Testis (tissue), 2 donors: ENCODE measurements at regions not wholly inside any gene's neighbourhood (a gene's known extent, or its start where the extent isn't known, plus 50 kb on each side); places are given as distances from the start of the nearest gene placed in this dataset.

Source experiments
- POLR2A ChIP-seq: fragments of 450-650 bp; IDR thresholded peaks from one replicate; pipeline ENCODE4 v1.6.1; 2017; ENCODE audit warnings: antibody characterized with exemption, mild to moderate bottlenecking, moderate library complexity
- TF ChIP-seq, protein P1 (sequence below), 3 experiments: fragments of 450-650 bp in 2 of 3; fragments of 200-600 bp in 1 of 3; sonication (generic) in 1 of 3; IDR thresholded peaks; one replicate each; pipeline ENCODE4 v1.5.1; 2016 to 2019; ENCODE audit warnings: antibody characterized with exemption in 3 of 3, mild to moderate bottlenecking in 2 of 3, moderate library complexity in 1 of 3

DNA sequence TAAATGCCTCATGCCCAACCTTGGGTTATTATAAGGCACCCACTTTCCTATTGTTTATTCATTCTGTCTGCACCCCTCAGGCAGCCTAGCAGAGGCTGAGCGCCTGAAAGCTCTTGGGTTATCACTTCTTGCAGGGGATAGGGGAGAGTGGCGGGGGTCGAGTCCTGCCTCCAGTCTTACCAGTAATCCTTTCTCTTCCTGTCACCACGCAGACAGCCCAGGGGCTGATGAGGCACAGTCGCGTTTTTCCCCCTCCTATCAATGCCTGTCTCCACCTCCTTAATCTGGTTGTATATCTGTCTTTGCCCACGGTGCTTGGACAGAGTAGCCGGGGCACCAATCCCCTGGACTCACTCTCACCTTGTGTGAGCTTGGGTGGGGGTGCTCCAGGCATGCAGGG, 733.1 kb downstream of the MATN1 start:
- TF ChIP-seq POLR2A: no peak
- TF ChIP-seq, protein P1, sequence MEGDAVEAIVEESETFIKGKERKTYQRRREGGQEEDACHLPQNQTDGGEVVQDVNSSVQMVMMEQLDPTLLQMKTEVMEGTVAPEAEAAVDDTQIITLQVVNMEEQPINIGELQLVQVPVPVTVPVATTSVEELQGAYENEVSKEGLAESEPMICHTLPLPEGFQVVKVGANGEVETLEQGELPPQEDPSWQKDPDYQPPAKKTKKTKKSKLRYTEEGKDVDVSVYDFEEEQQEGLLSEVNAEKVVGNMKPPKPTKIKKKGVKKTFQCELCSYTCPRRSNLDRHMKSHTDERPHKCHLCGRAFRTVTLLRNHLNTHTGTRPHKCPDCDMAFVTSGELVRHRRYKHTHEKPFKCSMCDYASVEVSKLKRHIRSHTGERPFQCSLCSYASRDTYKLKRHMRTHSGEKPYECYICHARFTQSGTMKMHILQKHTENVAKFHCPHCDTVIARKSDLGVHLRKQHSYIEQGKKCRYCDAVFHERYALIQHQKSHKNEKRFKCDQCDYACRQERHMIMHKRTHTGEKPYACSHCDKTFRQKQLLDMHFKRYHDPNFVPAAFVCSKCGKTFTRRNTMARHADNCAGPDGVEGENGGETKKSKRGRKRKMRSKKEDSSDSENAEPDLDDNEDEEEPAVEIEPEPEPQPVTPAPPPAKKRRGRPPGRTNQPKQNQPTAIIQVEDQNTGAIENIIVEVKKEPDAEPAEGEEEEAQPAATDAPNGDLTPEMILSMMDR (IDR thresholded peaks at IDR 0.05): no peak
